UCSD-AML1 (cell line): ENCODE measurements at regions not wholly inside any gene's neighbourhood (a gene's known extent, or its start where the extent isn't known, plus 50 kb on each side); places are given as distances from the start of the nearest gene placed in this dataset.

ENCODE experiments used
- DNase-seq: peaks from one replicate; lab custom pipeline; 2025; ENCODE audit not compliant: unreplicated experiment; lab: John Stamatoyannopoulos, UW

DNA sequence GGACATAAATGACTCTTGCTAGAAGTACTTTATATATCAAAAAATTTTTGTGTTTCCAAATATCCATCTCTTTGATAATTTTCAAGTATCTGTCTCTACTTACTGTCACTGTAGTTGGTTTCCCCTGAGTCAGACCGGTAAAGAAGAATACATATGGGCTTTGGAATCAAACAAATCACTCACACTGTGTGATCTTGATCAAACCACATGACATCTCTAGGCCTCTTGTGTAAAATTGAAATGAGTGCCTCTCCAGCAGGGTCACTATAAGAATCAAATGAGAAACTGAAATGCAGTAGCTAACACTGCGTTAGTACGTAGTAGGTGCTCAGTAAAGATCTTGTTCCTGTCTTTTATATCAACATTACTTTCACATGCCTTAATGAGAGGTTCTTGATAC lies 314.6 kb upstream of the STT3B start:
- DNase-seq = no peak

DNA sequence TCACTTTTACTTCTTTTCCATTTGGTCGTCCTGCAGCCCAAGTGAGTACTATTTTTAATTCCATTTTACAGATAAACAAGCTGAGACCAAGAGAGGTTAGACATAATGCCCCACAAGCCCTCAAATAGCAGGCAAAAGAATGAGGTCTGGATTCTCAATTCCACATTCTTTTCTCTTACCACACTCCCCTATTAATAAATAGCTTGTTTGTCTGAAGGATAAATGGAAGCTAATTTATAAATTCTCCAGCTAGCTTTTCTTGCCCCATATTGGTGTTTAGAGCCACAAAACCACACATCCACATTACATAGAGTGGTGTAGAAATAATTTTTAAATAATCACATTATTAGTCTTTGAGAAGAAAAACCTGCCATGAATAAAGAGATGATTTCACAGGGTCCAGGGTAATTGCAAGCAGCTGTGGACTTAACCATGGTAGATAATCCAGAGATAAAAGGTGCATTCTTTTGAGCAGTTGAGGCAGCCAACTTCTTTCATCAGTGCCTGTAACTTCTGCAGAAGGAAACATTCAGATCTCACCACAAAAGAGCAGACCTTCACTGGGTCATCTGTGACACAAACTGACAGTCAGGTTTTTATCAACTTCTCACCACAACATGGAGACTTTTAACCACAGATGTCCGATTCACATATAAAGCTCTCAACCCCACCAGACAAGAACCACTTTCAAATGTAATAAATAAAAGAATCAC lies 313.4 kb upstream of the STT3B start:
- no peak for DNase-seq

DNA sequence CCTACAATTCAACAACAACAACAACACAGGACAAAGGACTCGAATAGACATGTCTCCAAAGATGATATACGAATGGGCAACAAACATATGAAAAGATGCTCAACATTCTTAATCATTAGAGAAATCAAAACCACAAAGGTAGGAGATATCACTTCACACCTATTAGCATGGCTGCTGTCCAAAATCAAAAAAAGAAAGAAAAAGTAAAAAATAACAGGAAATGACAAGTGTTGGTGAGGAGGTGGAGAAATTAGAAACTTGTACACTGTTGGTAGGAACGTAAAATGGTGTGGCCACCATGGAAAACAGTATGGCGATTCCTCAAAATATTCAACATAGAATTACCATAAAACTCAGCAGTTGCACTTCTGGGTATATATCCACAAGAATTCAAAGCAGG lies 312.3 kb upstream of the STT3B start:
- DNase-seq = no peak

DNA sequence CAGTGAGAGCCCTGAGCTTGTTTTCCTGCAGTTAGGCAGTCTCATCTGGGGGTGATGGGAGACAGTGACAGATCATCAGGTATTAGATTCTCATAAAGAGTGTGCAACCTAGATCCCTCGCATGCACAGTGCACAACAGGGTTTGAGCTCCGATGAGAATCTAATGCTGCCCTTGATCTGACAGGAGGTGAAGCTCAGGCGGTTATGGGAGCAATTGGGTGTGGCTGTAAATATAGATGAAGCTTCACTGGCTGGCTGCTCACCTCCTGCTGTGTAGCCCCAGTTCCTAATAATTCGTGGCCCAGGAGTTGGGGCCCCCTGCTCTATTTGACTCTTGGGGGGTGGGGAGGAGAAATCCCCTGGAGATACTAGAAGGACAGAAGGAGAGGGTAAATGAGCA lies 309.4 kb upstream of the STT3B start:
- no peak for DNase-seq

DNA sequence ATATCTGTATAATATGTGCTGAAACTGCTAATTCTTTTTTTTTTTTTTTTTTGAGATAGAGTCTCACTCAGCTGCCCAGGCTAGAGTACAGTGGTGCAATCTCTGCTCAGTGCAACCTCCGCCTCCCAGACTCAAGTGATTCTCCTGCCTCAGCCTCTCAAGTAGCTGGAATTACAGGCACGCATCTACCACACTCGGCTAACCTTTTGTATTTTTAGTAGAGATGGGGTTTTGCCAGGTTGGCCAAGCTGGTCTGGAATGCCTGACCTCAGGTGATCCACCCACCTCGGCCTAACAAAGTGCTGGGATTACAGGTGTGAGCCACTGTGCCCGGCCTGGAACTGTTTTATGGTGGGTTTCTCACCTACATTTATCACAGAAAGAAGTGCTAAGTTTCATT lies 307.8 kb upstream of the STT3B start:
- no peak for DNase-seq

DNA sequence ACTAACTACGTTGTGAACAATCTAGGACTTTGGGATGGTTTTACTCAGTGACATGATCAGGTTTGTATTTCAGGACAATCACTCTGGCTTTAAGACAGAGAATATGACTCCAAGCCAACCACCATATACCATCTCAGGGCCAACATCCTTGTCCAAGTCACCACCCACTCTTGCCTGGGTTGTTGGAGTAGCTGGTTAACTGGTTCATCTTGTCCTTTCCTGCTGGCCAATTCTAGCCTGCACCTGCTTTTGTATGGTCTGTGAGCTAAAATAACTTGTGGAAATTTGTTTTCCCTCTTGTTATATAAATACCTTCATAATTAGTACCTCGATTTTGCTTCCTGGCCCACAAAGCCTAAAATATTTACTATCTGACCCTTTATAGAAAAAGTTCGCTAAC lies 306.8 kb upstream of the STT3B start:
- DNase-seq = no peak

DNA sequence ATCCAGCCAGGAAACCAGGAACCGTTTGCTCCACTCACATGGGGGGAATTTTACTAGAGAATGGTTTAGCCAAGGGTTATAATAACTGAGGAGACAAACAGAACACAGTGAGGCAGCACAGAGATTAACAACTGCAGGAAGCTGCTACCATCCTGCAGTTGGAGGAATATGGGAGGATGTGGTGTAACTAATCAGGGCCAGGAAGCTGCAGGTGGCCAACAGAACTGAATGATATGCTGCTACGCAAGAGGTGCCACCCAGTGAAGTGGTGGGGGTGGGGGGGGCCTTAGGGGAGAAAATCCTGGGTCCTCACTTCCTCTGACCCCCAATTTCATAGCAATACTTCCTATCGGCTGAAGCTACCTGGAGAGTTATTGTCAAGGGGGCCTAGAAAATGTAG lies 306.4 kb upstream of the STT3B start:
- DNase-seq = peak; percentile 48

DNA sequence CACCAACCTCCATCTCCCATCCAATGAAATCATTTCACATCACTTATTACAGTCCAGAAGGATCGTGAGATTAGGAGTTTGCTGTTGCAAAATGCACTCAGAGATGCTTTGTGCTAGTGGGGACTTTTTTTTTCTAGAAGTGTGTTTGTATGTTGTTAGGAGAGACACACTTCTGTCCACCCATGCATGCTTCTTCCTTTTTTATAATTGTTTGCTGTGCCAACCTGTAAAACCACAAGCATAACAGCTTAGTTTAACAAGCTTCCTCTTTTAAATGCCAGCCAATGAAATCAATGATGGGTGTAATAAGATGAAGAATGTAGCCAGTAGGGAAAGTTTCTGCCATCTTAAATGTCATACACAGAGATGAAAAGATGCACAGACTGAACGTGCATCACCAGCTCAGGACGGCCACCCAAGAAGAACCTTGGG lies 305.6 kb upstream of the STT3B start:
- no peak for DNase-seq

DNA sequence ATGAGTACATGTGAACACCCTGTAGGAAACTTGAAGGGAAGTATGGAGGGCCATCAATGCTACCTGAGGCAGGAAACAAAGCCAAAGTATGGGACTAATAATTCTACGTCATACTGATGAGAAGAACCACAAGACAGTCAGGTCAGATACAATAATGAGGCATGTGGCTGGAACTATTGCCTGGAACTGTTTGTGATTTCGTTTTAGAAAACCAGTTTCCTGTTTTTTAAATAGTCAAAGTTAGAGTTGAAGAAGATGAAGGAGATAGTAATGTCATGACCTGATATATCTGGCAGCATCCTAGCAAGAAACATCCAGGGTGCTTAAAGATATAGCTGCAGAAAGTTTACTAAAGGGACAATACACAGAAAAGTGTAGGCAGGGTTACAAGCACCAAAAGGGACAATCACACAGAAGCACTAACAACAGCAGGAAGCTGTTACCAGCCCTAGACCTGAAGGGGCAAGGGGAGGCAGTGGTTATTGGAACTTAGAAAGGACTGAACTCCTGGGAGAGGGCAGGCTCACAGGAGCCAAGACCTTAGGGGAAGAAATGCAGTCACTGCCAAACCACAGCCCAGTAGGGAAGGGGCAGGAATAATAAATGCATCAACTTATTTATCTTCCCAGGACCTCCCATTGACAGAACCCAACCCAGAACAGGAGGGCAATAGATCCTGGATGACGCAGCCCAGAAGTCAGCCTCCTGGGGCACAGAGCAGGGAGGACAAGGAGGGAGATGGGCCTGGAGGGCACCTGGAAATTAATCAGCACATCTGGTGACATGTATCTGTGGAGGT lies 302.1 kb upstream of the STT3B start:
- no peak for DNase-seq

DNA sequence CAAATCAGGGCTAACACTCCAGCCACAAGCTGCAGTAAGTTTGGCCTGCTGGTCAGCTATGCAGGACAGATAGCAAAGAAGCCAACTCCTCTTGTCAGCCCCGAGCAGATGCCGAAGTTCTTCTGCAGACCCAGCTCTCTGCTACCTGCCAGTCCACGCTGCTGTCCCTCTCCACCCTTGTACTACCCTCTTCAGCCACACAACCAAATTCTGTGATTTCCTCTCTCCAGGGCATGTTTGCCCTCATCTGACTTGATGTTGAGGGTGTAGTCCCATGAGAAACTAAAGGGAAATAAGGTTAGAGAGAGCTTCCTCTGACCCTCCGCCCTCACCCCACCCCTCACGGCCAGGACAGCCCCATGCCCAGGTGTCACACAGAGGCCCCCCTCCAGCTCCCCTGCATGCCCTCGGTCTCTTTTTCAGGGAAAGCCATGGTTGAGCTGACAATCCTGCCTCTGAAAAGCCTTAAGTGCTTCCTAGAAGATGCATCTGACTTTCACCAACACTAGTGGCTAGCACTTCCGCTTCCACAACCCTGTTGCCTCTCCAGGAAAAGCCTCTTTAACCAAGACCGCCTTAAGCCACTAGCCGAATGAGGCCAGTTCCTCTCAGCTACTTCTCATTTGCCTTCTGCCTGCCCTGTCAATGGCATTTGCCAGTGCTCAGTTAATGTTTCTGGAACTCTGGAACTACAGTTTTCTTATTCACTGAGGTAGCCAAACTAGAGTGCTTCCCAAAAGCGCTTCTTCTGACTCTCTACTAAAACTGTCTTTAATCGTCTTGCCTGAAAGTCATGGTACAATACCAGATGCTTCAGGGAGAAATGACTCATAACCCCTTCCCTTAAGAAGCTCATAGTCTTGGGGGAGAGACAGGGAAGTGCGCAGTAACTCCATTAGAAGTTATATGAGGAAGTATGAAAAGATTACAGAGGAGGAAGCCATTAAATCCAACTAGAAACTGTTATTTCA lies 300.4 kb upstream of the STT3B start:
- DNase-seq = peak; percentile 61

DNA sequence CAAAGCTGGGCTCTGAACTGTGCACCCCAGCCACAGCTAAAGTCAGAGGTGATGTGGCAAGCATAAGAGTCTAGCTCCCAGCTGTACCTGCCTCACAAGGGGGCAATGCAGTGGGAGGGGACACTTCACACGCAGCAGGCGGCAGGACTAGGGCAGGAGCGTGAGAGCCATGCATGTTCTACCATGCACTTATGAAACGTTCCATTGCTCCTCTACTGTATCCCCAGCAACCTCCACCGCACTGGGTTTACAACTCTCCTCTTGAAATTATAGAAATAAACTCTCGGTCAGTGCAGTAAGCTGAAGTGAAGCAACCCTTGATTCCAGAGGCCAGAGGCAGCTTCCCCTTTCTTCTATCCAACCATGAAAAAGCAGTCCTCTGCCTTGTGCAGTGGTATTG lies 298.6 kb upstream of the STT3B start:
- no peak for DNase-seq

DNA sequence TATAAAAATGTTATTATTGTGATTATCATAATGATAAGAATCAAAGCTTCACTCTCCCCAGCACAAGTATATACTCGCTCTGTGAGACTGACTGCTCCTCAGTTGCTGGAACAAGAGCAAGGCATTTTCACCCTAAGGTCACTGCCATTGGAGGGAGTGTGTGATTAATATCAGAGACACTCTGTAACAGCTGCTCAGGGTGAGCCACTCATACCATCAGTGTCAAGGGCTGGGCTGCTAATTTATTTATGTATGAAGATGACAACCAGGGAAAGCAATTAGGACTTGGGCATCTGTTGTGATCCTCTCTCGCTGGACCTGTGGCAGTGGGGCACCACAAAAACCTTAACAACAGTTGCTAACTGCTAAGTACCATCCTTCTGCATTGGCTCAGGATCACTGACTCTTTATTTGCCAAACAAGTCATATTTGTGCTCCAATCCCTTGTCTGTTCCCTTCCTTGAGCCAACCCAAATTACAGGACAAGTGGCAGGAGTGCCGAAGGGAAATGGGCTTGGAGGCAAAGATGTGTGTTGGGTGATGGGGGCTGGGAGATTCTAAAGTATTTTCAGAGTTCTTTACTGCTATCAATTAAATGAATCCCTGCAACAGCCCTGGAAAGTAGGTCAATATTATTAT lies 297.5 kb upstream of the STT3B start:
- no peak for DNase-seq

DNA sequence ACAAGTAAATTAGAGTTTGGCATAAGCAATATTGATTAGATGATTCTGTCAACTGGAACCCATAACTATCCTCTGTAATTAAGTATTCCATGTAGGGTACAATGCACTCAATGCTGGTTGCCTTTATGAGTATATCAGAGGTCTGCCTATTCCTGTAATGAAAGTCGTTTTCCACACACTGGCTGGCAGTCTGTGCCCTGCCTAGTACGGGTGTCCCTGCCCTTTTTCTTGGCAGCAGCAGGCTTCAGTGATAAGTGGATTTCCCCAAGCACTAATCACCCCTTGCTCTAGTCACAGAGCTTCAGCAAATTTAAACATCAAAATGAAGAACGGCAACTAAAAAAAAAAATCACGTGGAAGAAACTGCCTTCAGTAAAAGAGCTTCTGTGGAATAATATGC lies 294.8 kb upstream of the STT3B start:
- no peak for DNase-seq

DNA sequence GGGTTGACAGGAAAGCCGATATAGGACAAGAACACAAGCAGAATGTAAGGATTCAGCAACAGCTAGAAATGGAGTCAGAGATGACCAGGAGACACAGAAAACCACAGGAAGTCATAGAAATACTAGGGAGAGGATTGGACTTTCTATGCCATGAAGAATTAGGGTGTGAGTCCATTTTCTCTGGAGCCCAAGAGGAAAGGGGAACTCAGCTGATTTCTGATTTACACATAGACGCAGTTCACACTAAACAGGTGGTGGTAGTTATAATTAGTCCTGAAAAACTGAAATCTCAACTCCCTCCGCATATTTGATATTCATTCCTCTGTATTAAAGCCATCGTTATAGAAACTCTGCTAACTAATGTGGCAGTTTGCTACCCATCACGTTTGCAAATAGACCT lies 292.7 kb upstream of the STT3B start:
- DNase-seq = no peak

DNA sequence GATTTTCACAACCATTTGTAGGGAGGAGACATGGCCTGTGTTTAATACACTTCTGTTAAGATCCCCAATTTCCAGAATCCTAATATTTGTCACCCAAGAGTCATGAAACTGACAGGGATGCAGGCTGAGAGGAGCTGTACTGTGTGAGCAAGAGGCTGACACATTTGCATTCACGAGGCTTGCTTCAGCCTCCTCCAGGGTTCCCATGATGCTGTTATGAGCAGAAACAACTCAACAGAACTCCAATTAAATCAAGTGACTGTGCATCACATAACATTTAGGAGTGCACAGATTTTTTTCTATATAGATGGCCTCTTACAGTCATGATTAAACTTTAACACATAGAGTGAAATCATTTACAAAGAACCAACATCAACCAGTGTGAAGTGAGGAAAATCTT lies 292.3 kb upstream of the STT3B start:
- DNase-seq = no peak

DNA sequence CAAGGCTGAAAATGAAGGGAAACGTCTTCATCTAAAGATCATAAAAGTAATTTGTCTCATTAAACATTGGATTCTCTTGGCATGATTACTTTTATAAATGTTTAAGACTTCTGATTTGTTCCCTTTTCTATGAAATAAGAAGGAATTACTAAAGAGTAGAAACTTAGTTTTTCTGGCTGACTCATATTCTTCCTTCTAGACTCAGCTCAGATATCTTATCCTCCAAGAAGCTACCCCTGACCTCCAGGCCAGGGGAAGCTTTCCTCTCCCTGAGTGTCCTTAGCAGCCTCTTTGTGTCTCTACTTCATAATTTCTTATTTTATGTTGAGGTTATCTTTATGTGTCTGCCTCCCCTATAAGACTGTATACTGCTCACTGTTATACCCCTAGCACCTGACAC lies 291.9 kb upstream of the STT3B start:
- DNase-seq = no peak

DNA sequence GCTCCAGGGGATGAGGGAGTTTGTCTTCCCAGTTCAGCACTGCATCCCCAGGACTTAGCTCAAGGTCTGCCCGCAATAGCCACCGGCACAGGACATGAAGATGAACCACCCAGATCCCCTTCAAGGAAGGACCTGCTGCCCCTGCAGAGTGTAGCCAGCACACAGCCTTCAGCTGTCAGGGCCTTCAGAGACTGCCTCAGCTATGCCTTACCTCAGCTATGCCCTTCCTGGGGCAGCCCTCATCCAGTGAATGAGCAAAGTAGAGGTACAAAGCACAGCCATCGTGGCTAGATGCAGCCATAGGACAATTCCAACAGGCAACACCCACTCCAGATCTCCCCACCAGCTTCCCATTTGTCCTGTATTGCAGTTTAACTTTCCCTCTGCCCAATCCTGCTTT lies 291.2 kb upstream of the STT3B start:
- DNase-seq = no peak

DNA sequence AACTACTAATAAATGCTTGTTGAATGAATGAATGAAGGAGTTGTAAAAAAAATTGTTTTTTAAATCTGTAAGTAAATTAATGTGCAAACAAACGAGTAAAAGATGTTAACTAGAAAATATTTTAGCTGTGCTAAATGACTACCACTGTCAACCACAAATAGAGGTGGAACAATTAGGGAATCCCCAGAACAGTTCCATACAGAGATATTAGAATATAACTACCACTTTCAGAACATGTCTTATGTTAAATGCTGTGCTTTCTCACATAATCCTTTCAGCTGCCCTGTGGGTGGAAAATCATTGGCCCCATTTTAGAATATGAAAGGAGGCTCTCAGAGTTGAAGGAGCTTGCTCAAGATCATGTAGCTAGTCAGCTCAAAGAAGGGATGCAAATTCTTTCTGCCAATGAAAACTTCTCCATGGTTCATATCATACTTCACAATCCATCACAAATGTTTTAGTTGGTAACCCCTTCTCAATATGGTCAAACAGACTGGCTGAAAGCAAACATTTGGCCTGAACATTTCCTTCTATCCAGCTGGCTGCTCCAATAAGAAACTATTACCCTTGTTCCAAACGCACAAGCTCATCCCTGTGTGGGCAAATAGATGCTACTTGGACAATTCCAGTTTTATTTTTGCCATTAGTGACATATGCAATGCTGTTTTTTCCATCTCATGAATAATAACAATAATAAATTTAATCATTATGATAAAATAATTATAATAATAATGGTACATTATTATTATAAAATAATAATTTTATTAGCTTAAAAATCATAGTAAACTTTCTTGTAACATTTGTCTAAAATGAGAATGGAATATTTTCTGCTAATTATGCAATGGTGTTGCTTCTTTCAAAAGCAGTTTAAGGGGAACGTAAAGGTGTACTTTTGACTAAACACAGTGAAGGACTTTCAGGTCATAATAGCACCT lies 290.4 kb upstream of the STT3B start:
- no peak for DNase-seq

DNA sequence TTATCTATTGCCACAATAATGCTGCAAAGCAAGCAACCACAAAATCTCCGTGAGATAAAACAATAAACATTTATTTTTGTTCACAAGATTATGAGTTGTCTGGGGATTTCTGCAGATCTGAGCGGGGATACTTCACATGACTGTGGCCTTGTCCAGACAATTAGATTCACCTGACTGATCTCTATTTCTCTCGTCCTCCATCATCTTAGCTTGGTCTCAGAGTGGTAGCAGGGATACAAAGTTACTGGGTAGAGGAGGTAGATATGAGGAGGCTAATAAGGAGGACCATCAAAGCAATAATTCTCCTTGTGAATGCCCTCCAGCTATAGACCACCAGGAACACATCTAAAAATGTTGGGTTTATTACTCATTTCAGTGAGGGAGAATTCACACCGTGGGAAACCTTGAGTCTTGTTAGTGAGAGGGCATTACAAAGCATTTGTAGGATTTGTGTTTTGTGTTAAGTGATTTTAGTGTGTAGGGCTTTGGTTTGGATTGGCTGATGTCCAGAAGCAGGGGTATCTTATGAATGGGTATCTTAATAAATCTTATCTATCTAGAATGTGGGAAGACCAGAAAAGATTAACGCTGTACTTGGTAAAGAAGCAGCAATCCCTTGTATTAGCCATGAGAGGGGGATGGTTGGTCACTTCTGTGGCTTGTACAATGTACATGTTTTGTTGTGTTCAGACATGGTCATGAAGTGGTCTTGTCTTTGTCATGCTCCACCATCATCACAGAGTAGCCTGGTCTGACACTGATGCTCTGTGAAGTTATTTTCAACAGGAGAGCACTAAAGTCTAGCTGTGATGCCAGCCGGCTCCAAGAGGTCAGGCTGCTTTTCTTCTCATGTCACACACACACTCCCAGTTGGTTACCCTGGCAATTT lies 287.6 kb upstream of the STT3B start:
- DNase-seq = no peak
